Activated T-cell treated with anti-CD3 and anti-CD28 coated beads, Interleukin-2, amount 50 U/mL, for 24 hours (primary cell): ENCODE measurements at regions not wholly inside any gene's neighbourhood (a gene's known extent, or its start where the extent isn't known, plus 50 kb on each side); places are given as distances from the start of the nearest gene placed in this dataset.

ENCODE experiments used
- DNase-seq: peaks from one replicate; pipeline ENCODE4 v3.0.0-alpha.2; 2020
- H3K27ac Mint-ChIP-seq: 2 replicates; pipeline ENCODE4 v1.8.0; 2020; ENCODE audit warnings: mild to moderate bottlenecking, mixed read lengths
- H3K27me3 Mint-ChIP-seq: 2 replicates; pipeline ENCODE4 v1.8.0; 2020; ENCODE audit warnings: mixed read lengths
- H3K36me3 Mint-ChIP-seq: 2 replicates; pipeline ENCODE4 v1.8.0; 2020; ENCODE audit warnings: low read depth, mixed read lengths
- H3K4me1 Mint-ChIP-seq: 2 replicates; pipeline ENCODE4 v1.8.0; 2020; ENCODE audit warnings: low read depth, mixed read lengths
- H3K4me3 Mint-ChIP-seq: 2 replicates; pipeline ENCODE4 v1.8.0; 2020; ENCODE audit warnings: mild to moderate bottlenecking, moderate library complexity, mixed read lengths
- H3K9me3 Mint-ChIP-seq: 2 replicates; pipeline ENCODE4 v1.8.0; 2020; ENCODE audit warnings: mixed read lengths

GRCh38 chr18:72013427-72013850, 530.7 kb downstream of the CBLN2 start:
- Mint-ChIP-seq H3K9me3 (peaks cover 8% of the 10 kb centered on the region), H3K4me3 (no peak overlapping the region), H3K36me3 (no peaks in the 10 kb centered on the region), H3K4me1 (no peaks in the 10 kb centered on the region), H3K27me3 (no peaks in the 10 kb centered on the region), H3K27ac (no peak overlapping the region)
- DNase-seq, result no peak

- H3K36me3 Mint-ChIP-seq, result no peaks in the 10 kb centered on the region
Measured at GRCh38 chr18:71998547-71999097, 545.5 kb downstream of the CBLN2 start.

GRCh38 chr18:71995904-71996465, 548.2 kb downstream of the CBLN2 start:
- Mint-ChIP-seq H3K4me1 (no peaks in the 10 kb centered on the region), H3K27me3 (no peaks in the 10 kb centered on the region), H3K36me3 (no peaks in the 10 kb centered on the region), H3K9me3 (peaks cover 12% of the 10 kb centered on the region), H3K27ac (no peak overlapping the region), H3K4me3 (no peak overlapping the region)
- no peak for DNase-seq

More at GRCh38 chr18:71998547-71999097, 545.5 kb downstream of the CBLN2 start:
- no peak overlapping the region for H3K27ac Mint-ChIP-seq
- DNase-seq, result no peak
- H3K27me3 Mint-ChIP-seq, result no peaks in the 10 kb centered on the region
- H3K4me1 Mint-ChIP-seq, result no peaks in the 10 kb centered on the region
- H3K4me3 Mint-ChIP-seq, result no peak overlapping the region
- H3K9me3 Mint-ChIP-seq, result peaks cover 12% of the 10 kb centered on the region

GRCh38 chr18:71994273-71994672, 549.9 kb downstream of the CBLN2 start:
- no peaks in the 10 kb centered on the region for H3K4me1 Mint-ChIP-seq
- H3K36me3 Mint-ChIP-seq, result no peaks in the 10 kb centered on the region
- H3K4me3 Mint-ChIP-seq, result no peak overlapping the region
- no peak overlapping the region for H3K27ac Mint-ChIP-seq
- H3K9me3 Mint-ChIP-seq, result peaks cover 10% of the 10 kb centered on the region
- H3K27me3 Mint-ChIP-seq, result no peaks in the 10 kb centered on the region
- DNase-seq, result no peak

- Mint-ChIP-seq H3K4me3 (no peak overlapping the region), H3K27me3 (no peaks in the 10 kb centered on the region), H3K36me3 (no peaks in the 10 kb centered on the region), H3K9me3 (peaks cover 14% of the 10 kb centered on the region), H3K4me1 (no peaks in the 10 kb centered on the region), H3K27ac (no peak overlapping the region)
- DNase-seq, result no peak
Measured at GRCh38 chr18:71989616-71990015, 554.5 kb downstream of the CBLN2 start.

GRCh38 chr18:71986351-71987050, 557.6 kb downstream of the CBLN2 start:
- H3K4me1 Mint-ChIP-seq, result no peaks in the 10 kb centered on the region
- H3K9me3 Mint-ChIP-seq, result peaks cover 14% of the 10 kb centered on the region
- no peak overlapping the region for H3K4me3 Mint-ChIP-seq
- no peaks in the 10 kb centered on the region for H3K27me3 Mint-ChIP-seq
- no peak for DNase-seq
- H3K36me3 Mint-ChIP-seq, result no peaks in the 10 kb centered on the region
- H3K27ac Mint-ChIP-seq, result no peak overlapping the region

GRCh38 chr18:71976744-71977143, 567.4 kb downstream of the CBLN2 start:
- Mint-ChIP-seq H3K9me3 (peaks cover 8% of the 10 kb centered on the region), H3K36me3 (no peaks in the 10 kb centered on the region), H3K27me3 (no peaks in the 10 kb centered on the region), H3K4me1 (no peaks in the 10 kb centered on the region), H3K4me3 (no peak overlapping the region), H3K27ac (no peak overlapping the region)
- no peak for DNase-seq

GRCh38 chr18:71966791-71967190, 577.4 kb downstream of the CBLN2 start:
- Mint-ChIP-seq H3K36me3 (no peaks in the 10 kb centered on the region), H3K9me3 (peaks cover 12% of the 10 kb centered on the region), H3K4me1 (no peaks in the 10 kb centered on the region), H3K4me3 (no peak overlapping the region), H3K27ac (no peak overlapping the region), H3K27me3 (no peaks in the 10 kb centered on the region)
- no peak for DNase-seq

GRCh38 chr18:71958605-71959004, 585.5 kb downstream of the CBLN2 start:
- Mint-ChIP-seq H3K4me1 (no peaks in the 10 kb centered on the region), H3K4me3 (no peak overlapping the region), H3K9me3 (peaks cover 6% of the 10 kb centered on the region), H3K27me3 (no peaks in the 10 kb centered on the region), H3K27ac (no peak overlapping the region), H3K36me3 (no peaks in the 10 kb centered on the region)
- DNase-seq, result no peak

GRCh38 chr18:71951001-71951400, 593.1 kb downstream of the CBLN2 start:
- H3K36me3 Mint-ChIP-seq, result no peaks in the 10 kb centered on the region
- no peak overlapping the region for H3K27ac Mint-ChIP-seq
- H3K27me3 Mint-ChIP-seq, result no peaks in the 10 kb centered on the region
- H3K4me3 Mint-ChIP-seq, result no peak overlapping the region
- no peaks in the 10 kb centered on the region for H3K9me3 Mint-ChIP-seq
- no peaks in the 10 kb centered on the region for H3K4me1 Mint-ChIP-seq
- DNase-seq, result no peak

- DNase-seq, result no peak
- no peaks in the 10 kb centered on the region for H3K36me3 Mint-ChIP-seq
- no peak overlapping the region for H3K4me3 Mint-ChIP-seq
- H3K4me1 Mint-ChIP-seq, result no peaks in the 10 kb centered on the region
- no peak overlapping the region for H3K27ac Mint-ChIP-seq
- no peaks in the 10 kb centered on the region for H3K27me3 Mint-ChIP-seq
- no peaks in the 10 kb centered on the region for H3K9me3 Mint-ChIP-seq
Measured at GRCh38 chr18:71942433-71942832, 601.7 kb downstream of the CBLN2 start.

GRCh38 chr18:71939483-71939882, 604.7 kb downstream of the CBLN2 start:
- Mint-ChIP-seq H3K27ac (no peak overlapping the region), H3K36me3 (no peaks in the 10 kb centered on the region), H3K4me3 (no peak overlapping the region)

GRCh38 chr18:71936744-71937143, 607.4 kb downstream of the CBLN2 start:
- H3K27ac Mint-ChIP-seq, result no peak overlapping the region
- DNase-seq, result no peak
- H3K27me3 Mint-ChIP-seq, result no peaks in the 10 kb centered on the region
- no peak overlapping the region for H3K4me3 Mint-ChIP-seq
- H3K36me3 Mint-ChIP-seq, result no peaks in the 10 kb centered on the region
- H3K9me3 Mint-ChIP-seq, result peaks cover 2% of the 10 kb centered on the region
- no peaks in the 10 kb centered on the region for H3K4me1 Mint-ChIP-seq

More at GRCh38 chr18:71939483-71939882, 604.7 kb downstream of the CBLN2 start:
- H3K27me3 Mint-ChIP-seq, result no peaks in the 10 kb centered on the region
- no peaks in the 10 kb centered on the region for H3K4me1 Mint-ChIP-seq
- no peak for DNase-seq
- peaks cover 2% of the 10 kb centered on the region for H3K9me3 Mint-ChIP-seq

- H3K27me3 Mint-ChIP-seq, result no peaks in the 10 kb centered on the region
- H3K9me3 Mint-ChIP-seq, result peaks cover 17% of the 10 kb centered on the region
- H3K36me3 Mint-ChIP-seq, result no peaks in the 10 kb centered on the region
- H3K27ac Mint-ChIP-seq, result no peak overlapping the region
- H3K4me3 Mint-ChIP-seq, result no peak overlapping the region
- H3K4me1 Mint-ChIP-seq, result no peaks in the 10 kb centered on the region
- no peak for DNase-seq
Measured at GRCh38 chr18:71919211-71919610, 624.9 kb downstream of the CBLN2 start.

GRCh38 chr18:71913641-71914040, 630.5 kb downstream of the CBLN2 start:
- H3K4me1 Mint-ChIP-seq, result no peaks in the 10 kb centered on the region
- no peak overlapping the region for H3K4me3 Mint-ChIP-seq
- no peak for DNase-seq
- peaks cover 3% of the 10 kb centered on the region for H3K9me3 Mint-ChIP-seq
- H3K27me3 Mint-ChIP-seq, result no peaks in the 10 kb centered on the region
- no peak overlapping the region for H3K27ac Mint-ChIP-seq
- H3K36me3 Mint-ChIP-seq, result no peaks in the 10 kb centered on the region
